Activated CD4-positive, alpha-beta T cell treated with anti-CD3 and anti-CD28 coated beads, Interleukin-2, amount 50 U/mL, for 4 hours (primary cell): ENCODE measurements at regions not wholly inside any gene's neighbourhood (a gene's known extent, or its start where the extent isn't known, plus 50 kb on each side); places are given as distances from the start of the nearest gene placed in this dataset.
"Not testable (repeated sequence)": the region's sequence is repeated elsewhere in the genome, so short reads cannot be mapped to it uniquely, and the experiment has no call there.

Source experiments
- DNase-seq, 2 experiments: peaks; one replicate each; pipeline ENCODE4 v3.0.0-alpha.2; 2020

DNA sequence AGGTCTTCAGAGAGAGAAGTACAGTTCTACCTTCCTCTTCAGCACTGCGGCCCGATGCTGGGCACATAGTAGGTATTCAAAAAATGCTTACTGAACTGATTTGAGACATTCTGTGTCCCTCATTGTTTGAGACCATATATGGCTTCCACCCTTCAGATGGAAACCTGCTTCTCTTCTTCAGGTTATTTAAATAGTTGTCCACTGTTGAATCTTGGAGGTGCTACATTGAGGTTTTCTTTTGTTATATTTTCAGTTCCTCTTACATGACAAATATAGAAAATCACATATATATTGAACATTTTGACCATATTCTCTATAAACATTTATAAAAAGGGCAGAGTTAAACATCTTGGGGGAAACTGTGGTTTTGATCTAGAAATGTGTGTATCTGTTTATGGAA is 200.2 kb upstream of the LRRC3B start:
- no peak for DNase-seq

DNA sequence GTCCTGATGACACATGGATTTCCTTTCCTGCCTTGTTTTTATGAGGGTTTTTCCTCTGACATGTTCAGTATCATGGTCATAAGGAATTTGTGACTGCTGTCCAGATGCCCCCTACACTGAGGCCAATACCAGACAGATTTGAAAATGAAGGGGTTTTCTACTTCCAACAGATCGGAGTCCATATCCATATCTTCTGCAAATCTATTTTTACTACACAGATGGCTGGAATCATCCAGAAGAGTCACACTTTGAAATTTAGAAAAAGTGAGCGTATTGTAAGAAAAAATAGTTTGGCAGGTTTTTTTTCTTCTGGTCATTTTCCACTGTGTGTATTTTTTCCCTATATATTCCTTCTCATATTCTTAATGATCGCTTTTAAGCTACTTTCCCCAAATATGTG is 197.5 kb upstream of the LRRC3B start:
- DNase-seq = no peak

DNA sequence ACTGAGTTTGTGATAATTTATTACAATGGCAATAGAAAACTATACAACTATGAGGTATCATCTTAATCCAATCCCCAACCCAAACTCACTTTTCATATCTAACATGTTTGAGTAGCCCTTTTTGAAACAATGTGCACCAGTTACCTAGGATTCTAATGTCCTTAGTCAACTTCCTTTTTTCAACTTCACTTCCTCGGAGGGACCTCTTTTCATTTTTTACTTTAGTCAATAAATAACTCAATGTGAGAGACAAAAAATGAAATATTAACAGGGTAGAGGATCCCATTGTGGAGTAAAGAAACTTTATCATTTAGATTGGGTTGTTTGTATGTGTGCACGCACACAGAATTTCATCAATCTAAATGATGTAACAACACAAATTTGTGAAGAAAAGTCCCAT is 193.6 kb upstream of the LRRC3B start:
- DNase-seq = no peak

DNA sequence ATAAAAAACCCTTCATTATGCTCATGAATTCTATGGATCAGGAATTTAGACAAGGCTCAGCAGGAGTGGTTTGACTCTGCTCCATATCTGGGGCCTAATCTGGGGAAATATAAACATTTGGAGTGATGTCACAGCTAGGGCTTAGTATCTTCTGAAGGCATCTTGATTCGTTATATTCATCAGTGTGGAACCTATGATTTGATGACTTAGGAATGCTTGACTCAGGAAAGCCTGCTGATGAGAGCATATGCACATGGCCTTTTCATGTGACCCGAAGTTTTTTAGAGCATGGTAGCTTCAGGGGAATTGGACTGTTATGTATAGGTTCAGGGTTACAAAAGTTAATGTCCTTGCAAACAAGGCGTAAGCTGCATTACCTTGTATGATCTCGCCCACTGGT is 184.9 kb upstream of the LRRC3B start:
- DNase-seq = no peak

DNA sequence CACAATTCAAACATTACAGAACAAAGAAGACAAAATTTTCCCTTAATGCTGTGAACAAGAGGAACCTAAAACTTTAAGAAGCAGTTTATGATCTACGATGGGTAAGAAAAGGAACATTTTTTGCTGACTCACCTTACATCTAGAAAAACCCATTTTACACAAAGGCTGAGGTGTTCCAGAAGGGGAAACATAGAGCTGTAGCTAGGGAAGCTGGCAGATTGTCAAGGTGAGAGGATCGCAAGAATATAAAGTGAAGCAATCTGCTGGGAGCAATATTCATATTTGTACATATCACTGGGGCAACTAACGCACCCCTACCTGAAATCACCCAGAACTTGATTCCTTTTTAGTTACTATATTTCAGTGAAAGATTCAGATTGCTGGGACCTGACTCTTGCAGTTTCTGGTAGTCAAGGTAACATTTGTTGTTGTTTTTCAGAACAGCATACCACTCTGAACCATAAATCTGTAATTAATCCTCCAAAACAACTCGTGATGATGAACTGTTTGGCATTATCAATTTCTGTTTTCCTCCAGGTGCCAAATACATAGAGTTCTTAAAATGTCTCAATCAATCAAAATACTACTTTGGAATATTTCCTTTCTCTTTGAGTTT is 184.1 kb upstream of the LRRC3B start:
- DNase-seq = no peak

DNA sequence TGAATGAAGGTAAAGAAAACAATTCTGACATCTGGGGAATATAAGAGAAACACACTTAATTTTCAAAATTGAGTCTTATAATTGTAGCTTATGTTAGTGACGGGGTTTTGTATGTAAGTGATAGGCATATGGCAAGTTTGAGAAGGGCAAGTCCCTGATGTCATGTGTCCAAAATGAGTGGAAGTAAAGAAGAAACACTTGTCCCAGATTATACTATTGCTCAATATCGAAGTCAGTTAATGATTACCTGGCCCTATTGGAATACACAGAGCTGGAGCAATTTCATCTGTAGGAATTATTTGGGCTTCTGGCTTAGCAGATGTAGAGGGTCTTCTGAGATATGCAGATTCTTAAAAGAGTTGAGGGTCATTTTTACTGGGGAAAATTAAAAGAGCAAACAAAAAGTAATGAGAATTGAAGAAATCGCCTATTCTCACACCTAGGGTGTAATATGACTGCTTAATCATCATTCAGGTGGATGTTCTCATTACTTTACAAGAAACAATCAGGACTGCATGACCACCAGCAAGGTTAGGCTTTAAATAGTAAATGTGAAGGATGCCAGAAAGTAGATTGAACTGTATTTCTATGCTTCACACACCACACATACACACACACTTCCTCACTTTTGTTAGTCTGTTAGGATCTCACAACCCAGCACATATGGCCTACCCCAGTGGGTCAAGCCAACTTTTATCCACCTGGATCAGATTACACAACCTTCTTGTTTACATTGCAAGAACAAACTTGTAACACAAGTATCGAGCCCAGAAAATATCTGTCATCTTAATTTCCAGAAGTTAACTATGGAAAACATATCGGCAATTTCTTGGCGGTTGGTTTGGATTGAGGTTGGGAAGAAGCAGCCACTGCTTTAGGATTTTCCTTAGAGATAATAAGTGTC is 183.3 kb upstream of the LRRC3B start:
- DNase-seq = no peak

DNA sequence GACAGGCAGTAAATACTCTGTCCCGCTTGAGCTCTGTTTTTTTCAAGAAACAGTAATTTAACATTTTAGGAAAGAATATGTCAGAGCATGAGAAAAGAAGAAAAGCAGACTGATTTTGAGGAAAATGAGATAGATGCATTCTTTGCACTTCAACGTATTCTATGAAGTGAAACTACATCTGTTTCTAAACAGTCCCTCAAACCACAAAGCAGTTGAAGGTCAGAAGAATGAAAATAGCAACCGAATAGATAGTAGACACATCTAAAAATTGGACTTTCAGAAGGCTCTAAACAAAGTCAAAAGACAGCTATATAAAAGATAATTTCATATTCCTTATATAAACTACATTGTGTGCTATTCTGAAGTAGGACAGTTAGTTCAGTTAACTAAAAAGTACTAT is 172.6 kb upstream of the LRRC3B start:
- no peak for DNase-seq

DNA sequence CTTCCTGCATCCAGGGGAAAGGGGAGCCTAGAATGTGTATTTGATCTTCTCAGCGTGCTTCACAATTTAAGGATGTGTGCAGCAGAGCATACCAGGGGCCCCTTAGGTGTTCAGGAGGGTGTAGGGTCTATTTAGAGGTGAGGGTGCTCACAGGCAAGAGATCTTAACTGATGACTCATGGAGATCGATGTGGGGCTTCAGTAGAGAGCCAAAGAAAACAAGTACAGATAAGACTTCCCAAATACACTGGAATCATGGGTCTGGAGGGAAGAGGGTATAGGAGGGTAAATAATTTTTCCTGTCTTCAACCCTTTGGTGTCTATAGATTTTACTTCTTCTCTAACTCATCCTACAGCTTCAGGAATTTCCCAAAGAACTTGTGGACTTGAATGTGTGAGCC is 170.2 kb upstream of the LRRC3B start:
- no peak for DNase-seq

DNA sequence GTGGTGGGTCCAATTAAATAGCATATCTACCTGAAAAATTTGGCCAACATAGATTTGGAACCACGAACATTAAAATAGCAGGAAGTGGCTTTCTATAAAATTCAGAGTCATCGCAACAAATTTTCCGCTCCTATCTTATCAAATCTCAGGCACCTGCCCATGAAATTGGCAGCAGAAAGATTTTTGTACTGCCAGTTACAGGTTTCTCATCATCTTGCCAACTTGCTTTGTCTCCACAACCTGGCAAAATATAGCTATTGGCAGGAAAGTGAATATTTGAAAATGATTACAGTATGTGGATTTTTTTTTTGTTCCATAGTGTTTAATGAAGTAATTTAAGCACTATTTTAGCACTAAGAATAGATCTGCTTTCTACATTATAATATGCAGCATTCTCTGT is 161.6 kb upstream of the LRRC3B start:
- no peak for DNase-seq

DNA sequence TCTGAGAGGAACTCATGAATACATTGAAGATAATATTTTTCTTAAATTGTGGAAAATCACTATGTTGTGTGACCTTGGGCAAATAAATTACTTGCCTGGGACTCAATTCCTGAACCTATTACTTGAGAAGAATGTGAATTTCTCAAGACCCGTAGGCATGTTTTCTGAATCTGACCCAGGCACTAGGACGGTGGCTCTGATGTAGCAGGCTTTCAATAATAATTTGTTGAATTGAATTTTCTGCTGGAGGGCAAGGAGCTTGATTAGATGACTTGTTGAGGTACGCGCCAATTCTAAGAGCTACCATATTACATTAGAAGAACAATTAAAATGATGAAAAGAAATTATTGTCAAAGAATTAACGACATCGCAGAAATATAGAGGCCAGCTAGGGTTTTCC is 150.2 kb upstream of the LRRC3B start:
- no peak for DNase-seq

DNA sequence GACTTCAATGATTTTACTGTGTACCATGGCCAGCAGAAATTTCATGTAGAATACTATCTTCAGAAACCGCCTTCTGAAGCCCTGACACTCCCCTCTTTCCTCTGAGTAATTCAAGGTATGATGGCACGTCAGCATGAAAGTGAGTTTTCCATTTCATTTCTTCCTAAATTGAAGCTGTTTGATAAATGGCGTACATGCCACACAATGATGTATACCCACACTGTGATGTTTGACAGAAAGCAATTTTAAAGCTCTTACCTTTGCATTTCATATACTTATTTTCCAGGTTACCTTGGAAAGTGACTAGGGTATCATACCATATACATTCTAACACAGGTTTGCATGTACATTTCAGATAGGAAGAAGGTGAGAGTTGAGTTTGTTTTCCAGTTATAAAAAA is 147.9 kb upstream of the LRRC3B start:
- DNase-seq = no peak

DNA sequence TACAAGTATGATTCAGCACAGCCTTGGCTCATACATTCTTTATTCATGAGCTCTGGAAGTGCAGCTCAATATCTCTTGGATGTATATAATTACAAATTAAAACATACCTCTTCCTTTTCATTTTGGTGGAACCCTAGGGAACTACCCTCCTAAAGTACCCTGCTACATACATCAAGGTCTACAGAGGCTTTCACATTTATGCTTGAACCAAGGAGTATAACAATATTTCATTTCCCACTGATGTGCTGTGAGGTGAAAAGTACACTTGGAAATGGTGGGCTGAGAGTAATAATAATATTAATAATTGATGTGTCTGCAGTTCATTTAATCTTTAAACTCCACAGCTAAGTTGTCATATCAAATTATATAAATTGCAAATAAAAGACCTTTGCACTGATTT is 142.2 kb upstream of the LRRC3B start:
- DNase-seq = no peak

DNA sequence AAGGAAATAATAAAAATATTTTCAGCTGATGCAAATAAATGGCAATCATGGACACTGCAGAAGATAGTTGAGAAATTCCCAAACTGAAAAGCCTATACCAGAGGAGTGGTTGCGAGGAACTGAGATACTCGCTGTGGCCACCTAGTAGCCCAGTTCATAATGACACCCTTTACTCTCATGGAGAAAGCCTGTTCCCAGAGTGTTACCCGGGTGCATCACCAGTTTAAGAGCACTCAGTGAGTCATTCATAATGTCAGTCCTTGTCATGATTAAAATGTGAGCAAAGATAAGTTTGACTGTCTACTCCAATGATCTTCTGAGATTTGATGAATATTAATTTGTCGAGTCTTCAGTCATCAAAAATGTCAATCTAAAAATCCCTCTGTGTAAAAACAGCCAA is 138.4 kb upstream of the LRRC3B start:
- DNase-seq = no peak

DNA sequence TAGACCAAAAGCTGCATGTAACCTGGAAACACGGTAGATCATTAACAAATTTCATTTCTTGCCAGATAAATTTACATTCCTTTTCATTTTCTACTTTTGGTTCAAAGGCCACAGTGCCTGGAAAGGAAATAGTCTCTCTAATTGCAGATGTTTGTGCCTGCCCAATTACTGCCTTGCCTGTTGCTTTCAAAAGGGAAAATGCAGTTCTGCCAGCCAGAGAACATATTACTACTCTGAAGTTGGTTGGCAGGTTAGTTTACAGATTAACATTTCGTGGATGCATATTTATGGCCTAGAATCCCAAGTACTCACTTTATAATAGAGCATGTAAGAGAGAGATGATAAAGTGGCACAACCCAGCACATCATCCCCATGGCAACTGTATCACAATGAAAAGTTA is 124.3 kb upstream of the LRRC3B start:
- no peak for DNase-seq

DNA sequence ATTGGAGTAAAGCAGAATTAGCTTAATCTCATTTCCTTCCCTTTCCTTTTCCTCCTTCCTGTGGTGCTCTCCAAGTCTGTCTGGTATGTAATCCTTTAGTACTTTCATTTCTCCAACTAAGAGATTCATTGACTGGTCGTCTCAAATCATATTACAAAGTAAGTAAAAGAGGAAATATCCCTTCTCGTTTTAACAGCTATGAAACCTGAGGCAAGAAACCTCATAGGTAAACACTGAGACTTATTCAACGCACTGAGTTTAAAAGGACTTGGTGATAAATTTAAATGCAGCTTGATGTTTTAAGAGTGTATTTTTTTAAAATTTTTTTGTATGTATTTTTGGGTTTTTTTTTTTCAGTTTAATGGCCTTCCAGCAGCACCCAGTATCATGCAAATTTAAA is 117.2 kb upstream of the LRRC3B start:
- DNase-seq = no peak

DNA sequence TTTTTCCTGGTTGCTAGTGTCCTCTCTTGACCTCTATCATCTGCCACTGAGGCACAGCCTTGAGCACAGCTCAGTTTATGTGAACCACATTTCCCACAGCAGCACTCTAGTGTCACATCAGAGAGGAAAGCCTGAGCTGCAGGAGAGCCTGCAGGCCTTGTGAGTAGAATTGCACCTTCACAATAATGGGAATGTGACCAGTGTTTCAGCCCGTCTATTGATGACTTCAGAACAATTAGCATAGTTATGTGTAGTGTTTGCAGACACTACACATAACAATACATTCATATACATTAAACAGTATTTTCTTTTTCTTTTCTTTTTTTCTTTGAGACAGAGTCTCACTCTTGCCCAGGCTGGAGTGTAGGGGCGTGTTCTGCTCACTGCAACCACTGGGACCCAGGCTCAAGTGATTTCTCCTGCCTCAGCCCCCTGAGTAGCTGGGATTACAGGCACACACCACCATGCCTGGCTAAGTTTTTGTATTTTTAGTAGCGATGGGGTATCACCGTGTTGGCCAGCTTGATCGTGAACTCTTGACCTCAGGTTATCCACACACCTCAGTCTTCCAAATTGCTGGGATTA is 108.0 kb upstream of the LRRC3B start:
- DNase-seq = not testable (repeated sequence)

DNA sequence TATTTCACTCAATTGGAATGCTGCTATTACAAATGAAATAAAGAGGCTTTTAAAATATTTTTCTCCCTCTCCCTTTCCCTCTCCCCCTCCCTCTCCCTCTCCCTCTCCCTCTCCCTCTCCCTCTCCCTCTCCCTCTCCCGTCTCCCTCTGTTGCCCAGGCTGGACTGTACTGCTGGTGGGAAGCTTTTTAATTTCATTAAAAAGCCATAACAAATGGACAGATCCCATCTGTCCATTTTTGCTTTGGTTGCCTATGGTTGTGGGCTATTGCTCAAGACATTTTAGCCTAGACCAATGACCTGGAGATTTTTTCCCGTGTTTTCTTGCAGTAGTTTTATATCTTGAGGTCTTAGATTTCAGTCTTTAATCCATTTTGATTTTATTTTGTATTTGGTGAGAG is 107.2 kb upstream of the LRRC3B start:
- DNase-seq = no peak

DNA sequence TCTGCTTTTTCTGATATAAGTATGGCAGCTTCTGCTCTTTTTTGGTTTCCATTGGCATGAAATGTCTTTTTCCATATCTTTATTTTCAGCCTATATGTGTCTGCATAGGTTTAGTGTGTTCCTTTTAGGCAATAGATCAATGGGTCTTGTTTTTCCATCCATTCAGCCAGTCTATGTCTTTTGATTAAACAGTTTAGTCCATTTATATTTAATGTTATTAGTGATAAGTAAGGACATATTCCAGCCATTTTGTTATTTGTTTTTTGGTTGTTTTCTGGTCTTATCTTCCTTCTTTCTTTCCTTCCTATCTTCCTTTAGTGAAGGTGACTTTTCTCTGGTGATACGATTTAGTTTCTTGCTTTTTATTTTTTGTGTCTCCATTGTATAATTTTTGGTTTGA is 101.3 kb upstream of the LRRC3B start:
- DNase-seq = no peak

DNA sequence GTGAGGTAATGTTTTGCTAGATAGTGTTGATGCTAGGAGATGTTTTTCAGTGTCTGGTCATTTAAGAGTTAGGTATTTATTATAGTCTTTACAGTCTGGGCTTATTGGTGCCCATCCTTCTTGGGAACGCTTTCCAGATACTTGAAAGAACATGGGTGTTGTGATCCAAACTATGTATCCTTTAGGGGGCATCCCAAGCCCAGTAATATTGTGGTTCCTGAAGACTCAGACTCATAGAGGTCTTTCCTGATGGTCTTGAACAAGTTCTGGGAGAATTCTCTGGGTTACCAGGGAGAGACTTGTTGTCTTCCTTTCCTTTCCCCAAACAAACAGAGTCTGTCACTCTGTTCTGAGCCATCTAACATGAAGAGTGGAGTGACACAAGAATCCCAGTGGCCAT is 99.7 kb upstream of the LRRC3B start:
- DNase-seq = no peak

DNA sequence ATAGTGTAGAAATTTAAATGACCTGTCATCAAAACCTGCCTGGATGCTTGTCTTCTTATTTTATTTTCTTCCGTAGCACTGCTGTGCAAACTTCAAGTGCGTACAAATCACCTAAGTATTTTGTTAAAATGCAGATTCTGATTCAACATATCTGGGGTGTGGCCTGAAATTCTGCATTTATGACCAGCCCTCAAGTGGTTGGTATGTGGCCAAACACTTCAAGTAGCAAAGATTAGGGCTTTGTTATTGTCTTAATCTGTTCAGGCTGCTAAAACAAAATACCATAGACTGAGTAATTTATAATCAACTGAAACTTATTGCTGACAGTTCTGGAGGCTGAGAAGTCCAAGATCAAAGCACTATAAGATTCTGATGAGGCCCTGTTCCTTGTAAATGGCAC is 97.6 kb upstream of the LRRC3B start:
- no peak for DNase-seq

DNA sequence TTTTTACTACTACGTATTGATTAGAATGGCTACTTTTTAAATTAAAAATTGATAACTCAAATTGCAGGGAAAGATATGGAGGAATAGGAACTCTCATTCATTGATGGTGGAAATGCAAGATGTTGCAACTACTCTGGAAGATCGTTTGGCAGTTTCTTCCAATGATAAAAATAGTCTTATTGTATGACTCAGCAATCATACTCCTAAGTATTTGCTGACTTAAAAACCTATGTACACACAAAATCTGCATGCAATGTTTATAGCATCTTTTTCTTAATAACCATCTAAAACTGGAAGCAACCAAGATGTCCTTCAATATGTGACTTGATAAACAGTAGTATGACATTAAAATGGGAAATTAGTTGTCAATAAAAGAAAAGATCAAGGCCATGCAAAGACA is 87.4 kb upstream of the LRRC3B start:
- no peak for DNase-seq

DNA sequence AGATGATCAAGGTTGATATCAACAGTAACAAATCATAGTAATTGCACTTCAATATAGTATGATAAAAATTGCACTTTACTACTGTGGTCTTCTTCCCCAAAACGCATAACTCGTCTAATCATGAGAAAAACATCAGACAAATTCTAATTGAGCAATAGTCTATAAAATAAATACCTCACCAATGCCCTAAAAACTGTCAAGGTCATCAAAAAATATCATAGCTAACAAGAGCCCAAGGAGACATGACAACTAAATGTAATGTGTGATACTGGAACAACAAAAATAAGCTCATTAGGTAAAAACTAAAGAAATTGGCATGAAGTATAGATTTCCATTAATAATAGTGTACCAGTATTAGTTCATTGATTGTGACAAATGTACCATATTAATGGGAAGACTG is 85.6 kb upstream of the LRRC3B start:
- no peak for DNase-seq

DNA sequence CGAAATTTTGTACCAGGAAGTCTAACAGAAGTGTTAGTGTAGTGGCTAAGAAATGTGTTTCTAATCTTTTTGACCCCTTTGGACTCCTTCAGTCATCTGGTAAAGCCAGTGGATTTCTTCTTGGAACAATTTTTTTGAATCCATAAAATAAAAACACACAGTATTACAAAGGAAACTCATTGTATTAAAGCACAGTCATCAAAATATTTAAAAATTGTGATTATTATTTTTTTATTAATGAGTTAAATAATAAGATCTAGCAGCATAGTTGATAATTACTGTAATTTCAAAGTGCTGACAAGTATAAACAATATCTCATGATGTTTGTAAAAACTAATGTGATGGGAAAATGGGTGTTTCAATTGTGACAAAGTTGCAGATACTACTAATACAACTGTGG is 72.2 kb upstream of the LRRC3B start:
- DNase-seq = no peak

DNA sequence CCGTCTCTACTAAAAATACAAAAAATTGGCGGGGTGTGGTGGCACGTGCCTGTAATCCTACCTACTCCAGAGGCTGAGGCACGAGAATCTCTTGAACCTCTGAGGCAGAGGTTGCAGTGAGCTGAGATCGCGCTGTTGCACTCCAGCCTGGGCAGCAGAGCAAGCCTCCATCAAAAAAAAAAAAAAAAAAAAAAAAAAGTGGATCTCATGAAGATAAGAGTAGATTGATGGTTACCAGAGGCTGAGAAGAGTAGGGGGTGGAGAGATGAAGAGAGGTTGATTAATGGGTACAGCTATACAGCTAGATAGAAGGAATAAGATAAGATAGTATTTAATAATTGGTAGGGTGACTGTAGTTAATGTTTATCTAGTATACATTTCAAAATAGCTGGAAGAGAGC is 65.9 kb upstream of the LRRC3B start:
- DNase-seq = no peak

DNA sequence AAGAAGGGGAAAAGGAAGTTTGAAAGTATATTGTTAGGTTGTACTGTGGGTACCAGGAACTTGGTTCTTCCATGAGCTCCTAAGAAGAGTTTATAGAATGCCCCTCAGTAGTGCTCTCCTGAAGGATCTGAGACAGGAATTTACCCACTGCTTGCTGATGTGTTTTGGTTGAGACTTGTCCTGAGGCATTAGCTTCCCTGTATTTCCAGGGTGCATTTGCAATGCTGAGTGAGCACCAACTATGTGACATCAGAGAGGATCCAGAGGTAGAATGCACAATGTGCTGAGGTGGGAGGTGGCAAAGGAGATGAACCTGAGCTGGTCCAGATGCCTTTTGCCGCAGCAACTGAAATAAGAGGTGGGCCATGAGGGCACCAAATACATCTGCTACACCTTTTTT is 64.3 kb upstream of the LRRC3B start:
- no peak for DNase-seq
